HepG2 (cell line): ENCODE measurements at regions not wholly inside any gene's neighbourhood (a gene's known extent, or its start where the extent isn't known, plus 50 kb on each side); places are given as distances from the start of the nearest gene placed in this dataset.

Experiments used
- ATAC-seq: fragments of 200-7000 bp; cut with Tn5 transposase; 3 replicates; pipeline ENCODE4 v1.9.1; 2020; ENCODE audit warnings: mild to moderate bottlenecking, moderate library complexity
- BruUV-seq: library from RNA; stranded (reverse); fragments of 400-500 nt; replicated peaks from 2 replicates; lab custom pipeline; 2021; lab: Mats Ljungman, UMichigan
- CTCF ChIA-PET: fragments of 300-600 bp; formaldehyde crosslinking; extraction: SDS; loops from one replicate; lab custom pipeline; 2021; ENCODE audit warnings: low total read pairs, inconsistent platforms, low intra/inter-chr PET ratio; lab: Yijun Ruan, JAX
- POLR2A ChIA-PET: fragments of 350-600 bp; sonication (Branson Sonifier 250); formaldehyde crosslinking; loops from one replicate; lab custom pipeline; 2020; ENCODE audit warnings: antibody characterized with exemption, inconsistent platforms; lab: Yijun Ruan, JAX
- DNase-seq: peaks from one replicate; pipeline ENCODE4 v3.0.0-alpha.2; 2015; ENCODE audit warnings: low spot score
- FAIRE-seq: peaks from 3 replicates; lab custom pipeline; 2011; peaks lifted over from hg19 to GRCh38; lab: Jason Lieb, UNC
- H2AFZ ChIP-seq: one replicate; pipeline ENCODE4 v1.6.1; 2011; ENCODE audit warnings: low read length, inconsistent platforms
- H3K27ac ChIP-seq: fragments of 300-600 bp; 3 replicates; pipeline ENCODE4 v1.8.0; 2011; ENCODE audit warnings: mixed run types, mild to moderate bottlenecking, mixed read lengths, low read length, inconsistent platforms; ENCODE audit not compliant: insufficient read depth; ENCODE audit errors: extremely low read length
- H3K27me3 ChIP-seq, 2 experiments: fragments of 200-600 bp in 1 of 2; 2 replicates in 1 of 2; 3 replicates in 1 of 2; pipeline versions ENCODE4 v1.6.0 to v1.8.0; 2011; ENCODE audit warnings: low read length in 2 of 2, mild to moderate bottlenecking in 2 of 2, moderate library complexity in 2 of 2, inconsistent platforms in 1 of 2; ENCODE audit not compliant: insufficient read depth in 2 of 2, control insufficient read depth in 1 of 2
- H3K36me3 ChIP-seq, 2 experiments: fragments of 200-600 bp in 1 of 2; replicated peaks in 1 of 2; 2 replicates in 1 of 2; 3 replicates in 1 of 2; pipeline versions ENCODE4 v1.5.1 to v1.8.0; 2011; ENCODE audit warnings: low read length in 2 of 2, inconsistent platforms in 1 of 2; ENCODE audit not compliant: insufficient read depth in 2 of 2, control insufficient read depth in 1 of 2
- H3K4me1 ChIP-seq: 2 replicates; pipeline ENCODE4 v1.5.1; 2012; ENCODE audit warnings: low read length, inconsistent platforms; ENCODE audit not compliant: insufficient read depth
- H3K4me2 ChIP-seq: 2 replicates; pipeline ENCODE4 v1.6.0; 2011; ENCODE audit warnings: low read depth, low read length, inconsistent platforms
- H3K4me3 ChIP-seq, 3 experiments: fragments of 200-600 bp in 1 of 3; sonication (generic), shearing (Covaris generic) in 1 of 3; replicated peaks in 1 of 3; 2 replicates each; pipeline ENCODE4 v1.5.1; 2011 to 2016; ENCODE audit warnings: low read length in 3 of 3, inconsistent platforms in 2 of 3, low read depth in 2 of 3, mild to moderate bottlenecking in 2 of 3, control low read depth in 1 of 3, mixed read lengths in 1 of 3; ENCODE audit not compliant: insufficient read depth in 1 of 3
- H3K79me2 ChIP-seq: one replicate; pipeline ENCODE4 v1.6.1; 2011; ENCODE audit warnings: low read length, inconsistent platforms; ENCODE audit not compliant: insufficient read depth
- H3K9ac ChIP-seq: 2 replicates; pipeline ENCODE4 v1.6.0; 2011; ENCODE audit warnings: mild to moderate bottlenecking, low read depth, low read length, inconsistent platforms; ENCODE audit not compliant: insufficient read depth
- H3K9me3 ChIP-seq: 2 replicates; pipeline ENCODE4 v1.5.1; 2012; ENCODE audit warnings: mild to moderate bottlenecking, low read length
- H4K20me1 ChIP-seq: 2 replicates; pipeline ENCODE4 v1.6.0; 2011; ENCODE audit warnings: inconsistent platforms, mild to moderate bottlenecking, low read length, moderate library complexity; ENCODE audit not compliant: insufficient read depth
- CEBPB ChIP-seq: IDR thresholded peaks from 2 replicates; pipeline ENCODE4 v1.6.1; 2011; ENCODE audit warnings: low read depth, low read length, improper control_type of control experiment, borderline replicate concordance
- EP300 ChIP-seq, 3 experiments: sonication (generic) in 1 of 3; formaldehyde crosslinking in 1 of 3; IDR thresholded peaks; 2 replicates each; pipeline versions ENCODE4 v1.5.1 to v1.6.1; 2011 to 2020; ENCODE audit warnings: low read depth in 2 of 3, low read length in 2 of 3, borderline replicate concordance in 1 of 3, improper control_type of control experiment in 1 of 3, mild to moderate bottlenecking in 1 of 3, missing genetic modification reagents in 1 of 3, moderate library complexity in 1 of 3
- FOSL2 ChIP-seq: sonication (generic); formaldehyde crosslinking; IDR thresholded peaks from 2 replicates; pipeline ENCODE4 v1.4.0; 2020; ENCODE audit warnings: missing genetic modification reagents
- GATAD2A ChIP-seq: IDR thresholded peaks from 2 replicates; pipeline ENCODE4 v1.6.1; 2016
- NBN ChIP-seq: fragments of 450-650 bp; conservative IDR thresholded peaks from 2 replicates; pipeline ENCODE4 v1.6.1; 2017
- SAP130 ChIP-seq: IDR thresholded peaks from 2 replicates; pipeline ENCODE4 v1.6.1; 2016; ENCODE audit warnings: low read depth
- ZBTB3 ChIP-seq: sonication (generic); formaldehyde crosslinking; IDR thresholded peaks from 2 replicates; pipeline ENCODE4 v1.4.0; 2020; ENCODE audit warnings: low read depth, mild to moderate bottlenecking, moderate library complexity, missing genetic modification reagents, borderline replicate concordance
- ZNF160 ChIP-seq: sonication (generic); formaldehyde crosslinking; IDR thresholded peaks from 2 replicates; pipeline ENCODE4 v1.8.0; 2022; ENCODE audit warnings: mild to moderate bottlenecking, inconsistent platforms, missing genetic modification reagents
- ZNF605 ChIP-seq: sonication (generic); formaldehyde crosslinking; IDR thresholded peaks from 2 replicates; pipeline ENCODE4 v1.8.0; 2022; ENCODE audit warnings: mild to moderate bottlenecking, missing genetic modification reagents
- WGBS: methylation state at CpG from one replicate; pipeline ENCODE4 v1.1.6; 2017; ENCODE audit warnings: low lambda C conversion rate; 5-methylcytosine and 5-hydroxymethylcytosine counted together
- in situ Hi-C: cut with HindIII; loops from 2 replicates; pipeline ENCODE4 v1.10.0; 2017; ENCODE audit warnings: low pct_unique_long_range_greater_than_20kb; ENCODE audit not compliant: extremely low pct_ligation_motif_present
- intact Hi-C: fragments of 100-400 bp; cut with micrococcal nuclease; formaldehyde crosslinking; loops from one replicate; pipeline ENCODE4 v1.10.0; 2022; ENCODE audit not compliant: unreplicated experiment
- TF ChIP-seq, protein P1 (sequence below): IDR thresholded peaks from 2 replicates; pipeline ENCODE4 v1.4.0; 2020; ENCODE audit warnings: mild to moderate bottlenecking, missing genetic modification reagents

DNA sequence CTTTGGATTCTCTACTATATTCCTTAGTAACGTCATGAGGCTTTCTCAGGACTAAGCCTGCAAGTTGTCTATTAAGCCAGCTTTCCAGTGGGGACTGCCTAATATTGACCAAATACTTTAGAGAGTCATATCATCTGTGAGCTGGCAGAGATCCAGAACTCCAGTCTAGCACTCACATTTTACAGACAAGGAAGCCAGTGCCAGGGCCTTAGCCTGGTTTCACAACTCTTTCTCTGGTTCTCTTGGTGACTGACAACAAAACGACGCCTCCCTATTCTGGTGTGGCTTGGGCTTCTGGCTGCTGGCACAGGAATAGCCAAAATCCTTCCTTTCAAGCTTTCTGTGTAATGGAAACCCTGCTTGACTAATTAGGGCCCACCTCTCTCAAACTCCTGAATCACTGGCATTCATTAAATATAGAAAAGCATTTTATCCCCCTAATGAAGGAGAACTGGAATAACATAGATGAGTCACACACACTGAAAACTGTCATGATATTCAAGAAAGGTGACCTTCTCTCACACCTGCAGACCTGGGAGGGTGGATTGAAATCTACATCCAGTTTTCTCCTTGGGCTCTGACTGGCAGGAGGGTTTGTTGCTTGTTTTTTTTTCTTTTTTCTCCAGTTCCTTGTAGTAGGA, 75.2 kb upstream of the UBL3 start:
- CTCF ChIA-PET = interaction anchor here (1.6 kb wide), 1 partner anchor 154 kb away, joined by 7 read pairs; no protein-coding TSS in a partner anchor
- FAIRE-seq (no peak), ATAC-seq (peak; percentile 15), DNase-seq (peak; percentile 89)
- Histone ChIP-seq H2AFZ (no peak overlapping the region), H3K4me3 (peak overlapping the region in 2 of 3 experiments; percentile 17 to 65; a peak in 1 of 6 replicates), H3K4me1 (peaks cover 53% of the 10 kb centered on the region), H3K9me3 (no peaks in the 10 kb centered on the region), H3K36me3 (no peaks in the 10 kb centered on the region), H3K27me3 (no peaks in the 10 kb centered on the region), H3K4me2 (peak overlapping the region; percentile 80), H3K27ac (no peak overlapping the region), H3K79me2 (no peaks in the 10 kb centered on the region), H3K9ac (peak overlapping the region; percentile 45; the same call in 1 of the 2 replicates), H4K20me1 (no peaks in the 10 kb centered on the region)
- no TSS peak for BruUV-seq
- 0 out of 2 replicates have a peak, but pooled peaks have one; percentile 31 for TF ChIP-seq ZNF605 (CRISPR knock-in tag)
- TF ChIP-seq, protein P1, sequence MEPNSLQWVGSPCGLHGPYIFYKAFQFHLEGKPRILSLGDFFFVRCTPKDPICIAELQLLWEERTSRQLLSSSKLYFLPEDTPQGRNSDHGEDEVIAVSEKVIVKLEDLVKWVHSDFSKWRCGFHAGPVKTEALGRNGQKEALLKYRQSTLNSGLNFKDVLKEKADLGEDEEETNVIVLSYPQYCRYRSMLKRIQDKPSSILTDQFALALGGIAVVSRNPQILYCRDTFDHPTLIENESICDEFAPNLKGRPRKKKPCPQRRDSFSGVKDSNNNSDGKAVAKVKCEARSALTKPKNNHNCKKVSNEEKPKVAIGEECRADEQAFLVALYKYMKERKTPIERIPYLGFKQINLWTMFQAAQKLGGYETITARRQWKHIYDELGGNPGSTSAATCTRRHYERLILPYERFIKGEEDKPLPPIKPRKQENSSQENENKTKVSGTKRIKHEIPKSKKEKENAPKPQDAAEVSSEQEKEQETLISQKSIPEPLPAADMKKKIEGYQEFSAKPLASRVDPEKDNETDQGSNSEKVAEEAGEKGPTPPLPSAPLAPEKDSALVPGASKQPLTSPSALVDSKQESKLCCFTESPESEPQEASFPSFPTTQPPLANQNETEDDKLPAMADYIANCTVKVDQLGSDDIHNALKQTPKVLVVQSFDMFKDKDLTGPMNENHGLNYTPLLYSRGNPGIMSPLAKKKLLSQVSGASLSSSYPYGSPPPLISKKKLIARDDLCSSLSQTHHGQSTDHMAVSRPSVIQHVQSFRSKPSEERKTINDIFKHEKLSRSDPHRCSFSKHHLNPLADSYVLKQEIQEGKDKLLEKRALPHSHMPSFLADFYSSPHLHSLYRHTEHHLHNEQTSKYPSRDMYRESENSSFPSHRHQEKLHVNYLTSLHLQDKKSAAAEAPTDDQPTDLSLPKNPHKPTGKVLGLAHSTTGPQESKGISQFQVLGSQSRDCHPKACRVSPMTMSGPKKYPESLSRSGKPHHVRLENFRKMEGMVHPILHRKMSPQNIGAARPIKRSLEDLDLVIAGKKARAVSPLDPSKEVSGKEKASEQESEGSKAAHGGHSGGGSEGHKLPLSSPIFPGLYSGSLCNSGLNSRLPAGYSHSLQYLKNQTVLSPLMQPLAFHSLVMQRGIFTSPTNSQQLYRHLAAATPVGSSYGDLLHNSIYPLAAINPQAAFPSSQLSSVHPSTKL (CRISPR knock-in tag) = 0 out of 2 replicates have a peak, but pooled peaks have one; percentile 11
- peak; percentile 24; the same call in 1 of the 2 replicates for TF ChIP-seq SAP130 (CRISPR knock-in tag)
- no peak for TF ChIP-seq ZBTB3
- TF ChIP-seq CEBPB = peak; percentile 74
- no peak for TF ChIP-seq NBN
- TF ChIP-seq EP300 (IDR thresholded peaks at IDR 0.05; ENCODE audit: low read depth in 2 of 2, low read length in 2 of 2) = 0 out of 4 replicates have a peak, but pooled peaks of 1 of the 2 experiments have one; percentile 5
- no peak for TF ChIP-seq EP300 (CRISPR knock-in tag; IDR thresholded peaks at IDR 0.05; ENCODE audit: borderline replicate concordance)
- TF ChIP-seq FOSL2 = peak; percentile 32; the same call in 1 of the 2 replicates
- peak; percentile 86; the same call in 1 of the 2 replicates for TF ChIP-seq ZNF160 (CRISPR knock-in tag)
- TF ChIP-seq GATAD2A = peak; percentile 55
- in situ Hi-C loops (loop anchor here (10.0 kb wide), 1 partner anchor 151 kb away; no protein-coding TSS in a partner anchor), intact Hi-C loops (loop anchor here (2.0 kb wide), 3 partner anchors 155 to 333 kb away; no protein-coding TSS in a partner anchor)
- WGBS = 0% methylated on average over 3 of the region's 3 CpGs
- POLR2A ChIA-PET = interaction anchor here (1.0 to 2.7 kb wide), 3 partner anchors 76 to 108 kb away, joined by 3 to 14 read pairs (median 4); no protein-coding TSS in a partner anchor
